Thyroid gland (tissue), 4 donors: ENCODE measurements at regions not wholly inside any gene's neighbourhood (a gene's known extent, or its start where the extent isn't known, plus 50 kb on each side); places are given as distances from the start of the nearest gene placed in this dataset.

Experiments
- CTCF ChIP-seq, 6 experiments: fragments of 200-600 bp in 3 of 6; fragments of 450-650 bp in 3 of 6; sonication (generic) in 3 of 6; IDR thresholded peaks; one replicate each; pipeline ENCODE4 v1.5.1; 2016 to 2019; ENCODE audit warnings: antibody characterized with exemption in 6 of 6, mild to moderate bottlenecking in 2 of 6, inconsistent platforms in 1 of 6, moderate library complexity in 1 of 6
- POLR2A ChIP-seq, 2 donors: fragments of 450-650 bp; IDR thresholded peaks; one replicate each; pipeline ENCODE4 v1.6.1; 2017; ENCODE audit warnings: antibody characterized with exemption in 2 of 2, mild to moderate bottlenecking in 2 of 2, moderate library complexity in 1 of 2

- TF ChIP-seq CTCF (IDR thresholded peaks at IDR 0.05), result no peak
- TF ChIP-seq POLR2A (IDR thresholded peaks at IDR 0.05), result no peak
Measured at GRCh38 chr5:33306758-33307157, 134.0 kb upstream of the TARS1 start.
